Endodermal cell (in vitro differentiated cells): ENCODE measurements at regions not wholly inside any gene's neighbourhood (a gene's known extent, or its start where the extent isn't known, plus 50 kb on each side); places are given as distances from the start of the nearest gene placed in this dataset.
"Not testable (repeated sequence)": the region's sequence is repeated elsewhere in the genome, so short reads cannot be mapped to it uniquely, and the experiment has no call there.

Source experiments
- DNase-seq: peaks from one replicate; pipeline ENCODE4 v3.0.0-alpha.2; 2017
- H3K27ac ChIP-seq: 2 replicates; pipeline ENCODE4 v1.5.1; 2013; ENCODE audit warnings: mild to moderate bottlenecking, low read depth, low read length, moderate library complexity
- H3K27me3 ChIP-seq: 2 replicates; pipeline ENCODE4 v1.6.1; 2013; ENCODE audit warnings: mild to moderate bottlenecking, low read length, moderate library complexity; ENCODE audit not compliant: insufficient read depth, control insufficient read depth, poor library complexity, severe bottlenecking
- H3K36me3 ChIP-seq: 2 replicates; pipeline ENCODE4 v1.7.0; 2013; ENCODE audit warnings: mild to moderate bottlenecking, low read length, moderate library complexity; ENCODE audit not compliant: control insufficient read depth, insufficient read depth
- H3K4me1 ChIP-seq: one replicate; pipeline ENCODE4 v1.7.0; 2013; ENCODE audit warnings: low read length; ENCODE audit not compliant: control insufficient read depth, insufficient read depth
- H3K4me3 ChIP-seq: 2 replicates; pipeline ENCODE4 v1.5.1; 2013; ENCODE audit warnings: mild to moderate bottlenecking, low read length, moderate library complexity
- H3K9ac ChIP-seq: 2 replicates; pipeline ENCODE4 v1.6.1; 2013; ENCODE audit warnings: mild to moderate bottlenecking, low read length, moderate library complexity; ENCODE audit not compliant: poor library complexity, severe bottlenecking; ENCODE audit errors: extremely low read depth
- H3K9me3 ChIP-seq: 2 replicates; pipeline ENCODE4 v1.6.1; 2013; ENCODE audit warnings: mild to moderate bottlenecking, low read length, moderate library complexity; ENCODE audit not compliant: control insufficient read depth
- H3K27ac Mint-ChIP-seq: 2 replicates; pipeline ENCODE4 v1.8.0; 2020; ENCODE audit warnings: mixed read lengths
- H3K27me3 Mint-ChIP-seq: 2 replicates; pipeline ENCODE4 v1.8.0; 2021; ENCODE audit warnings: mild to moderate bottlenecking, mixed read lengths; ENCODE audit not compliant: insufficient read depth
- H3K36me3 Mint-ChIP-seq: 2 replicates; pipeline ENCODE4 v1.8.0; 2020; ENCODE audit warnings: low read depth, mixed read lengths
- H3K4me1 Mint-ChIP-seq: 2 replicates; pipeline ENCODE4 v1.8.0; 2020; ENCODE audit warnings: mixed read lengths
- H3K4me3 Mint-ChIP-seq: 2 replicates; pipeline ENCODE4 v1.8.0; 2020; ENCODE audit warnings: mild to moderate bottlenecking, moderate library complexity, mixed read lengths
- H3K9me3 Mint-ChIP-seq: 2 replicates; pipeline ENCODE4 v1.8.0; 2020; ENCODE audit warnings: mild to moderate bottlenecking, mixed read lengths
- CTCF ChIP-seq: fragments of 200-600 bp; sonication (generic); conservative IDR thresholded peaks from 2 replicates; pipeline ENCODE4 v1.5.0; 2021; ENCODE audit warnings: antibody characterized with exemption, mild to moderate bottlenecking
- WGBS, 2 experiments: methylation state at CpG; one replicate each; pipeline versions ENCODE4 v1.1.5 to v1.1.7; 2013; ENCODE audit warnings: missing lambda C conversion rate in 2 of 2, mixed read lengths in 1 of 2; ENCODE audit not compliant: insufficient coverage in 1 of 2, insufficient read length in 1 of 2; 5-methylcytosine and 5-hydroxymethylcytosine counted together

GRCh38 chr4:103268746-103269145 lies 70.6 kb upstream of the CENPE start:
- H3K4me1 Mint-ChIP-seq, result no peaks in the 10 kb centered on the region
- H3K4me3 Mint-ChIP-seq, result no peak overlapping the region
- Histone ChIP-seq H3K27ac (no peak overlapping the region), H3K4me1 (no peaks in the 10 kb centered on the region), H3K36me3 (no peaks in the 10 kb centered on the region), H3K4me3 (no peak overlapping the region), H3K9me3 (no peaks in the 10 kb centered on the region), H3K9ac (no peak overlapping the region), H3K27me3 (no peaks in the 10 kb centered on the region)
- no peak for TF ChIP-seq CTCF
- DNase-seq, result no peak
- no peaks in the 10 kb centered on the region for H3K27me3 Mint-ChIP-seq
- no peak overlapping the region for H3K27ac Mint-ChIP-seq
- peaks cover 16% of the 10 kb centered on the region for H3K36me3 Mint-ChIP-seq
- H3K9me3 Mint-ChIP-seq, result peaks cover 26% of the 10 kb centered on the region

GRCh38 chr4:103264905-103265304 lies 66.8 kb upstream of the CENPE start:
- H3K36me3 ChIP-seq, result no peaks in the 10 kb centered on the region
- H3K9me3 ChIP-seq, result no peaks in the 10 kb centered on the region
- no peaks in the 10 kb centered on the region for H3K4me1 ChIP-seq
- no peak overlapping the region for H3K27ac ChIP-seq
- H3K9ac ChIP-seq, result no peak overlapping the region
- no peak overlapping the region for H3K4me3 Mint-ChIP-seq
- no peak overlapping the region for H3K4me3 ChIP-seq
- 75% methylated on average over 1 of the region's 1 CpG; no CpG with 5 or more reads in 1 of the 2 experiments for WGBS, 2 experiments
- no peaks in the 10 kb centered on the region for H3K4me1 Mint-ChIP-seq
- H3K9me3 Mint-ChIP-seq, result peaks cover 18% of the 10 kb centered on the region
- TF ChIP-seq CTCF, result no peak
- DNase-seq, result no peak
- peaks cover 7% of the 10 kb centered on the region for H3K36me3 Mint-ChIP-seq
- H3K27me3 ChIP-seq, result no peaks in the 10 kb centered on the region
- no peaks in the 10 kb centered on the region for H3K27me3 Mint-ChIP-seq
- H3K27ac Mint-ChIP-seq, result no peak overlapping the region

GRCh38 chr4:103256068-103256467 lies 57.9 kb upstream of the CENPE start:
- H3K4me1 Mint-ChIP-seq, H3K9ac ChIP-seq, H3K4me3 ChIP-seq, H3K4me1 ChIP-seq, H3K27me3 ChIP-seq, H3K36me3 ChIP-seq, H3K36me3 Mint-ChIP-seq, H3K27ac ChIP-seq, H3K9me3 ChIP-seq, H3K27me3 Mint-ChIP-seq: not testable (repeated sequence)
- H3K27ac Mint-ChIP-seq, result peak overlapping the region; percentile 99
- peaks cover 19% of the 10 kb centered on the region for H3K9me3 Mint-ChIP-seq
- peak overlapping the region; percentile 78 for H3K4me3 Mint-ChIP-seq
- 78 to 92% methylated on average over 4 to 15 of the region's 16 CpGs for WGBS, 2 experiments
- peak; percentile 50 for DNase-seq
